Keratinocyte (primary cell): ENCODE measurements at regions not wholly inside any gene's neighbourhood (a gene's known extent, or its start where the extent isn't known, plus 50 kb on each side); places are given as distances from the start of the nearest gene placed in this dataset.

ENCODE experiments used
- DNase-seq: peaks from one replicate; pipeline ENCODE4 v3.0.0-alpha.2; 2011; ENCODE audit warnings: low read depth, missing footprints, low spot score
- FAIRE-seq: peaks from 2 replicates; lab custom pipeline; 2011; peaks lifted over from hg19 to GRCh38; lab: Jason Lieb, UNC
- H2AFZ ChIP-seq: 2 replicates; pipeline ENCODE4 v1.6.0; 2012; ENCODE audit warnings: low read length, control low read depth, inconsistent platforms; ENCODE audit not compliant: control insufficient read depth
- H3K27ac ChIP-seq: 2 replicates; pipeline ENCODE4 v1.5.1; 2011; ENCODE audit warnings: low read length; ENCODE audit not compliant: control insufficient read depth, insufficient read depth
- H3K27me3 ChIP-seq: 3 replicates; pipeline ENCODE4 v1.6.0; 2011; ENCODE audit warnings: low read length; ENCODE audit not compliant: control insufficient read depth, insufficient read depth; ENCODE audit errors: extremely low read depth
- H3K36me3 ChIP-seq, 2 experiments: 2 replicates in 1 of 2; 3 replicates in 1 of 2; pipeline ENCODE4 v1.5.1; 2011; ENCODE audit warnings: low read length in 2 of 2, mild to moderate bottlenecking in 1 of 2; ENCODE audit not compliant: control insufficient read depth in 2 of 2, insufficient read depth in 2 of 2; ENCODE audit errors: extremely low read depth in 1 of 2
- H3K4me1 ChIP-seq: 3 replicates; pipeline ENCODE4 v1.5.1; 2011; ENCODE audit warnings: low read length; ENCODE audit not compliant: control insufficient read depth, insufficient read depth; ENCODE audit errors: extremely low read depth
- H3K4me2 ChIP-seq: 3 replicates; pipeline ENCODE4 v1.6.0; 2011; ENCODE audit warnings: low read depth, low read length; ENCODE audit not compliant: control insufficient read depth, insufficient read depth; ENCODE audit errors: extremely low read depth
- H3K4me3 ChIP-seq, 3 experiments: fragments of 200-600 bp in 1 of 3; sonication (generic) in 1 of 3; 2 replicates in 2 of 3; 3 replicates in 1 of 3; pipeline ENCODE4 v1.5.1; 2011 to 2016; ENCODE audit warnings: low read length in 3 of 3, mild to moderate bottlenecking in 3 of 3, control low read depth in 2 of 3, inconsistent platforms in 1 of 3, low read depth in 1 of 3, mixed read lengths in 1 of 3, mixed run types in 1 of 3, moderate library complexity in 1 of 3; ENCODE audit not compliant: control insufficient read depth in 2 of 3, insufficient read depth in 2 of 3; ENCODE audit errors: extremely low read depth in 1 of 3
- H3K79me2 ChIP-seq: 2 replicates; pipeline ENCODE4 v1.6.0; 2012; ENCODE audit warnings: low read length; ENCODE audit not compliant: control insufficient read depth, insufficient read depth
- H3K9ac ChIP-seq: 3 replicates; pipeline ENCODE4 v1.6.0; 2011; ENCODE audit warnings: low read length; ENCODE audit not compliant: control insufficient read depth, insufficient read depth; ENCODE audit errors: extremely low read depth
- H3K9me1 ChIP-seq: 3 replicates; pipeline ENCODE4 v1.6.0; 2011; ENCODE audit warnings: low read length; ENCODE audit not compliant: control insufficient read depth, insufficient read depth; ENCODE audit errors: extremely low read depth
- H3K9me3 ChIP-seq: 2 replicates; pipeline ENCODE4 v1.5.1; 2012; ENCODE audit warnings: low read depth, low read length; ENCODE audit not compliant: control insufficient read depth
- H4K20me1 ChIP-seq: 3 replicates; pipeline ENCODE4 v1.6.0; 2011; ENCODE audit warnings: low read length; ENCODE audit not compliant: control insufficient read depth, insufficient read depth; ENCODE audit errors: extremely low read depth
- EZH2 ChIP-seq: IDR thresholded peaks from one replicate; pipeline ENCODE4 v1.6.1; 2012; ENCODE audit warnings: inconsistent platforms, mild to moderate bottlenecking, low read length, moderate library complexity
- dilution Hi-C: fragments of 300-500 bp; cut with MboI; formaldehyde crosslinking; loops from one replicate; pipeline ENCODE4 v1.7.0; 2020; ENCODE audit warnings: low sequenced_read_pairs; ENCODE audit not compliant: extremely low pct_ligation_motif_present
- TF ChIP-seq, protein P1 (sequence below), 3 experiments: IDR thresholded peaks in 1 of 3; conservative IDR thresholded peaks in 1 of 3; optimal IDR thresholded peaks in 1 of 3; 2 replicates in 2 of 3; 3 replicates in 1 of 3; pipeline versions ENCODE3 to v1.5.1; 2011; ENCODE audit warnings: low read length in 3 of 3, mild to moderate bottlenecking in 3 of 3, moderate library complexity in 2 of 3, control low read depth in 1 of 3, inconsistent platforms in 1 of 3; ENCODE audit not compliant: insufficient read depth in 2 of 3; ENCODE audit errors: extremely low read depth in 1 of 3

DNA sequence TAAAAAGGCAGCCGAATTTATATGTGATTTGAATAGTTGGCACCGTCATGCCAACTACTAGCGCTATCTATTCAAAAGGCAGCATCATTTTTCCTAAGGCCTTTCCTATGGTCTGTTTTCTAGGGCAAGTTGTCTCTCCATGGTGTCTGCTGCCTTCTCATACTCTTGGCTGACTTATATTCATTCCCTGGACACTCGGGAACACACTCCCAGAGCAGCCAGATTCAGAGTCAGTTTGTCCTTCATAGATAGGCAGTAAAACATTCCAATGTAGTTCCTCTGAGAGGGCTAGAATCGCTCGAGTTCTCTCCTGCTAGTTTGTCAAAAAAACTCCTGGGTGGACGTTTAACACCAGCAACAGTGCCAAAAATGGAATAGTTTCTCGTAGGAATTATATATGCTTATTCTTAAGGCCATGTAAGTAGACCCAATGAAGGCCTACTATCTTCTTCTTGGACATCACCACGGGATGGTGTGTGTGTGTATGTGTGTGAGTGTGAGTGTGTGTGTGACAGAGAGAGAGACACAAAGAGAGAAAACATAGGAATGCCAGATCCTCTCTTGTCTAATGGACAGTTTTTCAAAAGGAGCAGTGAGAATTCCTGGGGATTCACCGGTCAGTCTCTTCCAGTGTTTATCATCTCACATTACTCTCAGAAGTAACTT lies 129.3 kb upstream of the CTAGE1 start:
- FAIRE-seq, result no peak

DNA sequence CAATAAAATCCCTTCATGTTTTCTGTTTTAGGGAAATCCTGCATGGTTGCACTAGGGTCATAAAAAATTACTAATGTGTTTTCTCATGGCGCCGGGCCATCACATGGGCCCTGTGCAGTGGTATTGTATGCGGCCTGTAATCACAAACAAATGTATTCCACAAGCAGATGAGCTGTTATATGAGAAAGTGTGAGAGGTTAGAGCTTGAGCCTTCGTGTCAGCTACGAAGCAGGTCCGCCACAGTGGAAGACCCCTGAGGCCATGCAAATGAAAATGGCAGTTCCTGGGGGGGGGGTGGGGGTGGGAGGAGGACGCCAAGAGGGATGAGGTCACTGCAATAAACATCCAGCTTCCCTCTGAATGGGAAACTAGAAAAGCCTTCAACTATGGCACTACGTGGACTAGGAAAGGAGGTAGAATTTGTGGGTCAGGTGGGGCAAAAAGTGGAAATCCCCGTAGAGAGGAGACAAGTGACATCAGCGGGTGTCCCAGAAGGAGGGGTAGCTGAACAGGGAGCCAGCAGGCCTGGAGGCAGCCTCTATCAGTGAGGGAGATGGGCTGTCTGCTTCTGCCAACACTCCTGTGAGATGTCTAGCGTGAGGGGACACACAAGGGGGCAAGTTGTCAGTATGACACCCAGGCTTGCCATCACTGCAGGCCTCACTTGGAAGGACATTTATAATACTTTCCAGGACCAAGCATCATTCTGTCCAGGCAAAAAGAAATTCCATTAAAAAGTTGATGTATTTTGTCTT lies 130.3 kb upstream of the CTAGE1 start:
- H3K36me3 ChIP-seq, result no peaks in the 10 kb centered on the region
- no peaks in the 10 kb centered on the region for H3K79me2 ChIP-seq
- TF ChIP-seq EZH2, result no peak
- TF ChIP-seq, protein P1, sequence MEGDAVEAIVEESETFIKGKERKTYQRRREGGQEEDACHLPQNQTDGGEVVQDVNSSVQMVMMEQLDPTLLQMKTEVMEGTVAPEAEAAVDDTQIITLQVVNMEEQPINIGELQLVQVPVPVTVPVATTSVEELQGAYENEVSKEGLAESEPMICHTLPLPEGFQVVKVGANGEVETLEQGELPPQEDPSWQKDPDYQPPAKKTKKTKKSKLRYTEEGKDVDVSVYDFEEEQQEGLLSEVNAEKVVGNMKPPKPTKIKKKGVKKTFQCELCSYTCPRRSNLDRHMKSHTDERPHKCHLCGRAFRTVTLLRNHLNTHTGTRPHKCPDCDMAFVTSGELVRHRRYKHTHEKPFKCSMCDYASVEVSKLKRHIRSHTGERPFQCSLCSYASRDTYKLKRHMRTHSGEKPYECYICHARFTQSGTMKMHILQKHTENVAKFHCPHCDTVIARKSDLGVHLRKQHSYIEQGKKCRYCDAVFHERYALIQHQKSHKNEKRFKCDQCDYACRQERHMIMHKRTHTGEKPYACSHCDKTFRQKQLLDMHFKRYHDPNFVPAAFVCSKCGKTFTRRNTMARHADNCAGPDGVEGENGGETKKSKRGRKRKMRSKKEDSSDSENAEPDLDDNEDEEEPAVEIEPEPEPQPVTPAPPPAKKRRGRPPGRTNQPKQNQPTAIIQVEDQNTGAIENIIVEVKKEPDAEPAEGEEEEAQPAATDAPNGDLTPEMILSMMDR (optimal IDR thresholded peaks at IDR 0.05 in 1 of 3, IDR thresholded peaks at IDR 0.05 in 1 of 3, conservative IDR thresholded peaks at IDR 0.05 in 1 of 3; ENCODE audit: extremely low read depth in 1 of 3, insufficient read depth in 2 of 3, low read length in 3 of 3), result no peak
- FAIRE-seq (no peak), DNase-seq (no peak)
- dilution Hi-C loops, result no loop called here
- H4K20me1 ChIP-seq, result no peaks in the 10 kb centered on the region
- H3K27me3 ChIP-seq, result no peaks in the 10 kb centered on the region
- H3K9ac ChIP-seq, result no peak overlapping the region
- no peak overlapping the region for H3K4me2 ChIP-seq
- H3K27ac ChIP-seq, result no peak overlapping the region
- H2AFZ ChIP-seq, result no peak overlapping the region
- no peak overlapping the region for H3K4me3 ChIP-seq
- peaks cover 32% of the 10 kb centered on the region for H3K4me1 ChIP-seq
- H3K9me3 ChIP-seq, result no peaks in the 10 kb centered on the region
- no peaks in the 10 kb centered on the region for H3K9me1 ChIP-seq

More for the DNA sequence above, 129.3 kb upstream of the CTAGE1 start:
- no peak for TF ChIP-seq EZH2
- TF ChIP-seq, protein P1 (optimal IDR thresholded peaks at IDR 0.05 in 1 of 3, IDR thresholded peaks at IDR 0.05 in 1 of 3, conservative IDR thresholded peaks at IDR 0.05 in 1 of 3; ENCODE audit: extremely low read depth in 1 of 3, insufficient read depth in 2 of 3, low read length in 3 of 3), result no peak
- no peak overlapping the region for H3K4me2 ChIP-seq
- no peaks in the 10 kb centered on the region for H3K9me1 ChIP-seq
- no peak overlapping the region for H3K4me3 ChIP-seq
- H3K36me3 ChIP-seq, result no peaks in the 10 kb centered on the region
- no peaks in the 10 kb centered on the region for H3K9me3 ChIP-seq
- no peak overlapping the region for H2AFZ ChIP-seq
- dilution Hi-C loops, result no loop called here
- no peaks in the 10 kb centered on the region for H3K27me3 ChIP-seq
- no peaks in the 10 kb centered on the region for H4K20me1 ChIP-seq
- H3K27ac ChIP-seq, result no peak overlapping the region
- no peak for DNase-seq
- no peak overlapping the region for H3K9ac ChIP-seq
- H3K79me2 ChIP-seq, result no peaks in the 10 kb centered on the region
- peaks cover 23% of the 10 kb centered on the region for H3K4me1 ChIP-seq
